Peyer's patch (tissue), 4 donors: ENCODE measurements at regions not wholly inside any gene's neighbourhood (a gene's known extent, or its start where the extent isn't known, plus 50 kb on each side); places are given as distances from the start of the nearest gene placed in this dataset.

Source experiments
- POLR2A ChIP-seq, 2 donors: fragments of 450-650 bp; IDR thresholded peaks; one replicate each; pipeline ENCODE4 v1.5.1; 2017; ENCODE audit warnings: antibody characterized with exemption in 2 of 2, mild to moderate bottlenecking in 2 of 2, moderate library complexity in 2 of 2
- TF ChIP-seq, protein P1 (sequence below), 6 experiments: fragments of 450-650 bp in 4 of 6; fragments of 200-600 bp in 2 of 6; sonication (generic) in 1 of 6; IDR thresholded peaks; one replicate each; pipeline ENCODE4 v1.5.1; 2017 to 2019; ENCODE audit warnings: antibody characterized with exemption in 6 of 6, mild to moderate bottlenecking in 3 of 6, moderate library complexity in 1 of 6

GRCh38 chr14:26741711-26742212 lies 143.9 kb upstream of the NOVA1 start:
- TF ChIP-seq, protein P1, sequence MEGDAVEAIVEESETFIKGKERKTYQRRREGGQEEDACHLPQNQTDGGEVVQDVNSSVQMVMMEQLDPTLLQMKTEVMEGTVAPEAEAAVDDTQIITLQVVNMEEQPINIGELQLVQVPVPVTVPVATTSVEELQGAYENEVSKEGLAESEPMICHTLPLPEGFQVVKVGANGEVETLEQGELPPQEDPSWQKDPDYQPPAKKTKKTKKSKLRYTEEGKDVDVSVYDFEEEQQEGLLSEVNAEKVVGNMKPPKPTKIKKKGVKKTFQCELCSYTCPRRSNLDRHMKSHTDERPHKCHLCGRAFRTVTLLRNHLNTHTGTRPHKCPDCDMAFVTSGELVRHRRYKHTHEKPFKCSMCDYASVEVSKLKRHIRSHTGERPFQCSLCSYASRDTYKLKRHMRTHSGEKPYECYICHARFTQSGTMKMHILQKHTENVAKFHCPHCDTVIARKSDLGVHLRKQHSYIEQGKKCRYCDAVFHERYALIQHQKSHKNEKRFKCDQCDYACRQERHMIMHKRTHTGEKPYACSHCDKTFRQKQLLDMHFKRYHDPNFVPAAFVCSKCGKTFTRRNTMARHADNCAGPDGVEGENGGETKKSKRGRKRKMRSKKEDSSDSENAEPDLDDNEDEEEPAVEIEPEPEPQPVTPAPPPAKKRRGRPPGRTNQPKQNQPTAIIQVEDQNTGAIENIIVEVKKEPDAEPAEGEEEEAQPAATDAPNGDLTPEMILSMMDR (IDR thresholded peaks at IDR 0.05), result no peak
- no peak for TF ChIP-seq POLR2A (IDR thresholded peaks at IDR 0.05)
